NOMO-1 treated with dmso at 0.1 percent for 144 hours (cell line): ENCODE measurements at regions not wholly inside any gene's neighbourhood (a gene's known extent, or its start where the extent isn't known, plus 50 kb on each side); places are given as distances from the start of the nearest gene placed in this dataset.
A peak's percentile ranks its signal among the peaks of the same experiment; 100 is the strongest.

Source experiments
- DNase-seq: peaks from one replicate; lab custom pipeline; 2025; ENCODE audit not compliant: unreplicated experiment; lab: John Stamatoyannopoulos, UW

DNA sequence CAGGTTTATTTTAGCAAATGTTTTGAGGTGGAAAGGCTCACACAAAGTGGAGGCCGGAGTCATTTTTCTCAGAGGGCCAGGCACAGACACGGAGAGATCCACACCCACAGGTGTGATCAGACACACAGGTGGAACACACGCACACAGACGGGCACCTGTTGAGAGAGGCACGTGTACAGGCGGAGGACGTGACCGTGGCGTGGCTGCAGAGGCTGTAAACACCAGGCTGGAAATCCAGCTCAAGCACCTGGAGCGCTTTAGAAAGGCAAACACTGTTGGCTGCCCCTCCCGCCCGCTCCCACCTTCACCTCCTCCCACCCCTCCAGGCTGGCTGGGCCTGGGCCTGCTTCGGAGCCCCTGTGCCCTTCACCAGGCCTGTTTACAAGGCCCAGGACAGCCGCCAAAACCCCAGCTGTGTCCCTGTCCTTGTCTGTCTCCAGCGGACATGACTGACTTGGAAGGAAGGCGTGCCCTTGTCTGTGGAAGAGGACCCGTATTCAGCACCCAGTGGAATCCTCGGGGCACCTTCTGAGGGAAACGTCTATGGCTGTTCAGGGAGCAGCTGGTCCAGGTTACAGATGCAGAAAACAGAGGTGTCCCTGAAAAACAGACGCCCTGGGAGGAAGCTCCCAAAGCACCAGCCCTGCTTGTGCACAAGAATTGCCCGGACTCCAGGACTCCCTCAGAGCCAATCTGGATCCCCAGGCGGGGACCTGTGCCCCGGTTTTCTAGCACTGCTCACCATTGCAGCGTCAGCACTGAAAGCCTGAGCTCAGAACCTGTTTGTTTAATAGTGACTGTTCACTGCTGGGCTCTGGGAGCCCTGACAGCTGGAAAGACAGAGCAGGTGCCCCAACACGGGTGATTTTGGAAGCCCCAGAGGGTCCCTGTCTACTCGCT, 134.3 kb upstream of the HAAO start:
- no peak for DNase-seq

DNA sequence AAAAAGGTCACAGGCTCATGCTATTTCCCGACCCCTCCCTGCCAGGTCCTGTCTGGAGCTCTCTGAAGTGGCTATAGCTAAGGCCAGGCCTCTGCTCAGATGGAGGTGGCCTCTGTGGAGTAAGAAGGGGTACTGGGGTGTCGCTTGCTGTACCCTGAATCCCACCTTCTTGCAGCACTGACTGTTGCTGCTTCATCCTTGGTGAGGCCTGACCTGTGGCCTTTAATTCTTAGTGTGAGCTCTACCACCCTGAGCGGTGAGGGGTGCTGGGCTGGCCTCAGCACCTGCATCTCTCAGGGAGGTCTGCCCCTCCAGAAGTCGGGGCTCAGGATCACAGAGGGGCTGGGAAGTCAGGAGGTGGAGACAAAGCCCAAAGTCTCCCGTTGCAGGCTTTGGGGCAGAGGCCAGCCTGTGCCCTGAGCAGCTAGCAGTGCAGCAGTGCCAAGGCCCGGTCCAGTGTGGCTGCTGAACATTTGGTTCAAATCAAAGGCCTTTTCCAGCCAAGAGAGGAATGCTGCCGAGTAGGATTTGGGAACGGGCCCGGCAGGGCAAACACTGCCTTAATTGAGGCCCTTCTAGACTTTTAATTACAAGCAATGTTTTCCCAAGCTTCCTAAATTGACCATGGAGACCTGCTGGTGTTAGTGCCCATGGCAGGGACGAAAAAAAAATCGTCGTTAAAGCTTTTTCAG, 133.5 kb upstream of the HAAO start:
- no peak for DNase-seq

DNA sequence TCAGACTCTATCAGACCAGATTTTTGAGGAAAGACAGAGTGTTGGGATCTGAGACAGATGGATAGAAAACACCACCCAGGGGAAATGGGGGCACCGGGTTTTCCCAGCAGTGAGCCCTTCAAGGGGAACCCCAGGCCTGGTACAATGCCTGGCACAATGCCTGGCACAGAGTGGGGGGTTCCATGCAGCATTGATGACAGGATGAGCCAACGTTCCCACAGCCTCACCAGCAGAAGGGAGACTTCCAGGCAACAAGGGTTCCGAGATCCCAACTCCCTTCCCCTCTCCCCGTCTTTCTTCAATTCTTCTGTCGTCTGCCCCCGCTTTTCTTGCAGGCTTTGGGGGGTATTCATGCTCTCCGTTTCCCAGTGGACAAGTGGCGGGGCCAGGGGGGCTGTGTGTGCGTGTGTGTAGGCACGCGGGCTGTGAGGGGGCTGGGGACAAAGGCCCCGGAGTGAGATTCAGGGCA, 132.1 kb upstream of the HAAO start:
- no peak for DNase-seq

DNA sequence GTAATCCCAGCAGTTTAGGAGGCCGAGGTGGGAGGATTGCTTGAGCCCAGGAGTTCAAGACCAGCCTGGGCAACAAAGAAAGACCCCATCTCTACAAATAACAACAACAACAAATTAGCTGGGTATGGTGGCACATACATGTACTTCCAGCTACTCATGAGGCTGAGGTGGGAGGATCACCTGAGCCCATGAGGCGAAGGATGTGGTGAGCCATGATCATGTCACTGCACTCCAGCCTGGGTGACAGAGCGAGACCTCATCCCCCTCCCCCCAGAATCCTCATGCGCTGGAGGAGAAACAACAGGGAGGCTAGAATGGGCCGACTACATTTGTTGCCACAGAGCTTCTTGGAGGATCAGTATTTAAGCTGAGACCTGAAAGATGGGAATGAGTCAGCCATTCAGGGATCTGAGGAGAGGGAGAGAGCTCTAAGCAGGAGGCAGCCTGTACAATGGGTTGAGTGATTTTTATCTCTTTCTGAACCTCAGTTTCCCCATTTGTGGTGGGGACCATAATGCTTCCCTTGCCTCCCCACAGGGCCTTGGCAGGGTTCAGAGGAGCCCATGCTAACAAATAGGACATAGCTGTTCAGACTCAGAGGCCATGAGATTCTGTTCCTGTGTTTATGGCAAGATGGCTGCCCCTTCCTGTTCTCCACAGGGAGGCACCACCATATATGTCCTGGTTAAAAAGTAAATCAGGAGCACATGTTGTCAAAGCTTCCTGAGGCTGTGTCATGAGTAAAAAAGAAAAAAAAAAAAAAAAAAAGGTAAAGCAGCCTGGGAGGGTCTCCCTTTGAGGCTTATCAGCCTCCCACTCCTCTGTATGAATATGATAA, 131.4 kb upstream of the HAAO start:
- no peak for DNase-seq

DNA sequence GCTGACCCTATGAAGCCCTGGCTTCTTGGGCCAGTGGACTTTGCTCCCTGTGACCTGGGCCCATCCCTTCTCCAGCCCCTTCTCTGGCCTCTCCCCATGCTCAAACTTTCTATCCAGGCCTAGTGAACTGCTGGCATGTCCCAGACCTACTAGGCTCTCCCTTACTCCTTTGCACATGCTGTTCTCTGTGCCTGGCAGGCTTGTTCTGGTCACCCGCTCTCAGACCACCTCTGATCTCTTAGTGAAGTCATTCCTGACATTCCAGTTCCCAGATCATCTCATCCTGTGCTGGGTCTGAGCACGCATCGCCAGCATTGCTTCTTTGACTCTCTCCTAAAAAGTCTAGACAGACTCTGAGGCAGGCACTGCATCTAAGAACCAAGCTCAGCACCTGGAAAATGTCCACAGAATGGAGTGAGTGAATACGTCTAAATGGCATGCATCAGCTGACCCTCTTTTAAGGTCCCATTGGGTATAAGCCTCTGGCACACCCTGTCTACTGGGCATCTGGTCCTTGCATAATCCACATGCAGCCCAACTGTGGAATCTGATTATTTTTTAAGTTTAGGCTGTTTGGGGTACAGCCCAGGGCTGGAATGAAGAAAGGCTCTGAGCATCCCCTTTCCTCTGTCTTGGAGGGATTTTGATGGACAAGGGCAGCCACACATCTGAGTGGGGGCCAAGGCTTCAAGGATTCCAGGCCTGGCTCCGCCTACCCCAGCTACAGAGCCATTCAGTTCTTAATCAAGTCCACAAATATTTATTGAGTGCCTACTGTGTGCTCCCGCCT, 130.6 kb upstream of the HAAO start:
- DNase-seq = no peak

DNA sequence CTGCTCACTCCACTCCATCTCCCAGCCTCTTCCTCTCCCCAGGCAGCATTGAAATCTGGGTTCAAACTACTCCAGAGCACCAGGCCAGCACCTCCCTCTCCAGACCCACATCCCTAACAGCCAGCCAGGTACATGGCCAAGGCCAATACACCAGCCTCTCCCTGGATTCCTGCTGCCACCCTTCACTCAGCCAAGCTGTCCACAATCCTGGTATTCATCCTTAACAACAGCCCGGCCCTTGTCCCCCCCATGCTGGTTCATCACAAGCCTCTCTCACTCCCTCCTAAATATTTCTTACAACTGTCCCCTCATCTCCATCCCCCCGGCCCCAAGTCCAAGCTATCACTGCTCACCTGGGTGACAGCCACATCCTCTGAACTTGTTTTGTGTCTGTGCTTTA, 129.9 kb upstream of the HAAO start:
- DNase-seq = no peak

DNA sequence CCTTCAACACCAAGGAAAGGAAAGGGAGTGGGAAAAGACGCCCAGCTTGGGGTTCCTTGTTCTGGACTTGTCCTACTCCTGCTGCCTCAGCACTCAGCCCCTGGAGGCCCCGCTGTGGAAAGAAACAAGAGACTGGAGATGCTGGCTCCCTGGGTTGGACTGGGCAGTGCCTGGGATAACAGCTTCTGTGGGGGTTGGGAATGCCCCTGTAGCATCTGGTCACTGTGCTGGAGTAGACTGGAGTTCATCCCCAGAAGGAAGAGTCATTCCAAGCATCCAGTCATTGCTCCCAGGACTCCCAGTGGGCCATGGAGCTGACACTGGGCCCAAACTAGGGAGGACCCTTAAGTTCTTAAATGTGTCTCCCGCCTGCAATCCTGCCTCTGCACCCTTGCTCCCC, 129.3 kb upstream of the HAAO start:
- DNase-seq = no peak

DNA sequence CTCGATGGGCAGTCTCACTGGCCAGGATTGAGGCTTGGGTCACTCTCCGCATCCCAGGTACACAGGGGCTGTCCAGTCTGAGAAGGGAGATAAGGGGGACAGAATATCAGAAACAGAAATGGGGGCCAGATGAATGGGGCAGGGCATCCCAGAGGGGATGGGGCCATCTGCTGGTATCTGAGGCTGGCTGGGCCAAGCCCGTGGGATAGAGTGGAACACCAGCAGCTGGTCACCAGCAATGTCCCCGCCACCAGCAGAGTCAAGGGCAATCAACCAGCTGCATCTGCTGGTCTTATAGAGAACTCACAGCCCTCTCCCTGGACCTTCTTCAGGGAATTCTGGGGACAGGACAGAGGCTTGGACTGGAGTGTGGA, 128.8 kb upstream of the HAAO start:
- no peak for DNase-seq

DNA sequence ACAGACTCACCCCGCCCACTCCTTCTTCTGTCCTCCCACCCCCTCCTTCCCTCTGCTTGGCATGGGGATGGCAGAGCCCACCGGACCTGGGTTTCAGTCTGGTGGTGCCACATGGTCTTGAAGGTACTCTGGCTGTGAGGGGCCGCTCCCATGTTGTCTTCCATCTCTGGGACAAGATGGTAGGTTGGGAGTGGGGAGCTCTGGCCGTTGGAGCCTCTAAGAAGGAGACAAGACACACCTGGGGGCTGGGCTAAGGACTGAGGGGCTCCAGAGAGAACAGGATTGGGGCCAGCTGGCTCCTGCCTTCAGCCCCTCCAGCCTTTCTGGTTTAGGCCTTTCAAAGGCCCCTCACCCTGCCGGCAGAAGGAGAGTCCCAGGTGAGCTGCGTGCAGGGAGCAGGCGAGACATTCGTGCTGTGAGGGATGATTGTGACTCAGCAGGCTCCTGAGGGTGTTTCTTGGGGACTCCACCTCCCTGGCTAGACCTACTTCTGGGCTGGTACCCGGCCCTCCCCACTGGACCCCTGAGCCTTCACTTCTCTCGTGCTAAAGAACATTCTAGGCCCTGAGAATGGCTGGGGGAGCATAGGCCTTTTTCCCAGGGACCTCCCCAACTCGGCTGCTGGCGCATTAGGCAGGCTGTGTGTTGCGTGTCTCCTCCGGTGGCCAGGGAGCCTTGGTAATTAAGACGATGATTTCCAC, 128.2 kb upstream of the HAAO start:
- DNase-seq = no peak

DNA sequence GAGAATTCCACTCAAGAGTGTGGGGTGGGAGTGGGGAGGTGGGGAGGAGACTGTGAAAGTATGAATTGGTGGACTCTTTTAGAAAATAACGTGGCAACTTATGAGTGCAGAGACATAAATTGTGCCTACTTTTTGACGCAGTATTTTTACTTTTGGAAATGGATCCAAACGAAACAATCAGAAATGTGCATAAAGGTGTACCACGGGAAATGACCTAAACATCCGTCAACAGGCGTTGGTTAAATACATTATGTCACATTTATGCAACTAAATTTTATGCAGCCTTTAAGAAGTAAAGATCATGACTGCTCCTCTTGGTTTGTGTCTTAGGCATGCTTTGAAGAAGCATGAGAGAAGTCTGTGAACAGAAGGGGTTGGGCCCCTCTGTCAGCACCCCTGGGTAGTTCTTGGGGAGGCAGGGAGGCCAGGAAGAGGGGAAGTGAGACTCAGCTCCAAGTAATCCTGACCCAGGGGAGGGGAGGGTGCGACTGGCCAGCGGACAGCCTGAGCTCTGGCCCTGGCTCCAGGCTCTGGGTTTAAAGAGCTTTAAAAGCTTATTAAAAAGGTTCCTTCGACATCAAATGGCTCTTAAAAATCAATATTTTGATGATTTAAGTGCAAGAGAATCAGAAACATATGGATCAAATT, 126.4 kb upstream of the HAAO start:
- no peak for DNase-seq

DNA sequence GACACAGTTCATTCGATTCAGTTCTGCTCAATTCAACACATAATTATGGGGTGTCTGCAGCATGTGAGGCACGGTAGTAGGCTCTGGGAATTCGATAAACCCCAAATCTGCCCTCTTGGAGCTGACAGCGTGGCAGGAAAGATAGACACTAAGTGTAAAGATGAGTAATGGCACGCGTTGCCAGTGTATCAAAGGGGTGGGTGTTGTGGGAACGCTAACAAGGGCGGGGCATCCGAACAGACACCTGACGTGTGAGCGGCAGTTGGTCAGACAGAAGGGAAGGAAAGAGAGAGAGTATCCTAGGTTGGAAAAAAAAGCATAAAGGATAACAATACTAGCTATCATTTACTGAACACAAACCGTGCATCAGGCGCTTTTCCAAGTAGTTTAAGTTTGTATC, 125.7 kb upstream of the HAAO start:
- DNase-seq = no peak

DNA sequence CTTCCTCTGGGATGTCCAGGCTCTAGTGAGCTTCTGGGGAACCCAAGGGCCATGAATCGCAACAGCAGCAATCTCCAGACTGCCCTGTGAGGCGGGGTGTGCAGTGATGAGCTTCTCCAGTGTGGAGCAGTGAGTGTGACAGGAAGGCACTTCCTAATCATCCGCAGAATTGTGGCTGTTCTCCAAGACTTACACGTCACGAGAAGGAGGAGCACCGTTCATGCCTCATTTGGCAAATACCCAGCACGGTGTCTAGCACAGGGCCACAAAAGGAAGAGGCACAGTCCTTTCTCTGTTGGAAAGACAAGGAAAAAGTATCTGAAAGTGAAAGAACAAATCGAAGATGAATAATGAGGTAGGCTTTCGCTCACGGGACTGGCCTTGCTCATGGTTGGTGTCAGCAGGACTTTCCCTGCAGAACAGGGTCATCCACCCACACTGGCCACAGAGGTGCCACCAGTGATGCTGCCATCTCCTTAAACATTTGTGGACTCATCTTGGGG, 125.1 kb upstream of the HAAO start:
- DNase-seq = no peak

DNA sequence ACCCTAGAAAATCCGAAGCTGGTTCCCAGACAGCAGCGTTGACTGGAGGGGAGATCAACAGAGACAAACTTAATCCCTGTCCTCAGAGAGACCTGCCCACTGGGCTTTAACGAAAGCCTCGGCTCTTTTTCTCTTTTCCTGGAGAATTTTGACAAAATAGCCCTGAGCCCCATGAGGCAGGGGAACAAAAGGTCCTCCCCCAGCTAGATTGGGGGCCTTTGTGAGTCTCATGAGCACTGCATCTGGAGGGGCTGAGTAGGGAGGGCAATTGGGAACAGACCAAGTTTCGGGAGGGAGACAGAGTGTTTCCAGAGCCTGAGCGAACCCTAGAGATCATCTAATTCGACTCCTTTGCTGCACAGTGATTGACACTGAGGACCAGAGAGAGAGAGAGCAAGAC, 123.9 kb upstream of the HAAO start:
- DNase-seq = no peak

DNA sequence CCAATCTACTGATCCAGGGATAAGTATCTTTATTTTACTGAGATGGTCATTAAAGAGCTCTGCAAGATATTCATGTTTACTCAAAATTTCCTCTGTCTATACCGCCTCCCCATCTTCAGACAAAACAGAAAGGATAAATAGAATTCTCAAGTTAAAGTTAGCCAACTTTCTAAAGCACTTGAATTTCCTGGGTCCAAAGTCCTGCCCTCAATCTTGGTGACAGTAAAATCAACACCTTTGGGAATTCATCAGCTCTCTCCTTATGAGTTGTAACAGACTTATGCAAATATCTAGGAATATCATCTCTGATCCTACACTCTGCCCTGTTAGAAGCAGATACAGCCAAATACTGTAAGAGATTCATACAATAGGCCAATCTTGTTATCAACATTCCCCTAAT, 122.5 kb upstream of the HAAO start:
- DNase-seq = no peak

DNA sequence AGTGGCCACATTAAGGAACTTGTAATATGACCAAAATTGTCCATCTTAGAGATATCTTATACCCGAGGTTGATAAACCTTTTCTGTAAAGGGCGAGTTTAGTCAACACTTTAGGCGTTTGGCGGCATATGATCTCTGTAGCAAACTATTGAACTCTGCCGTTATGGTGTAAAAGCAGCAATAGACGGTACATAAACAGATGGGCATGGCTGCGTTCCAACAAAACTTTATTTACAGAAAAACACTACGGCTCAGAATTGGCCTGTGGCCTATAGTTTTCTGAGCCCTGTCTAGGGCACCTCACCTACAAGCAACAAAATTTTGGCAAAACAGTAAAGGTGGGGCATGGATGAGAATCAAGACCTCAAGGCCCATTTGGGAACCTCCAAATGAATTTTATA, 121.9 kb upstream of the HAAO start:
- DNase-seq = no peak

DNA sequence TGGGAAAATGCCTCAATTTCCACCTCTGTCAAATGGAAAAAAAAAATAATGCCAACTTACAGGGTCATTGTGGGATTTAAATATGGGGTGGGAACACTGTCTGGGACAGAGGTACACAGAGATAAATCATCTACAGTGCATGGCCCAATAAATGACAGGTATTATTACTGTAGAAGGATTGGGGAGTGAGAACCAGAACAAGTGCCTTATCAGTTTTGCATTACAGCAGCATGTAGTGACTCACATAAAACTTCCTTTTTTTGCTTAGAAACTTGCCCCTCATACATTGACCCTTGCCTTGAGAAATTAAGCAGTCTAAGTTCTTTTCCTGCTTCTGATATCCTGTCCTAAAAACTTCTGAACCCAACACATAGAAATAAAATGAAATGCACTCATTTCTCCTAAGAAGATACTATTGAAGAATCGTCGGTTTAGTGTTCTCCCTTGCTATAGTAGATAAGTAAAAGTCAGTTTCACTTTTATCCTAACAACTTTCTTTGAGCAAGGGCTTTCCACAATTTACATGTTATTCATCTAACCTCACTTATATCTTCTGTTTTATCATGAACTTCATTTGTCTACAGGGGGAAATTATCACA, 121.0 kb upstream of the HAAO start:
- peak; percentile 42 for DNase-seq

DNA sequence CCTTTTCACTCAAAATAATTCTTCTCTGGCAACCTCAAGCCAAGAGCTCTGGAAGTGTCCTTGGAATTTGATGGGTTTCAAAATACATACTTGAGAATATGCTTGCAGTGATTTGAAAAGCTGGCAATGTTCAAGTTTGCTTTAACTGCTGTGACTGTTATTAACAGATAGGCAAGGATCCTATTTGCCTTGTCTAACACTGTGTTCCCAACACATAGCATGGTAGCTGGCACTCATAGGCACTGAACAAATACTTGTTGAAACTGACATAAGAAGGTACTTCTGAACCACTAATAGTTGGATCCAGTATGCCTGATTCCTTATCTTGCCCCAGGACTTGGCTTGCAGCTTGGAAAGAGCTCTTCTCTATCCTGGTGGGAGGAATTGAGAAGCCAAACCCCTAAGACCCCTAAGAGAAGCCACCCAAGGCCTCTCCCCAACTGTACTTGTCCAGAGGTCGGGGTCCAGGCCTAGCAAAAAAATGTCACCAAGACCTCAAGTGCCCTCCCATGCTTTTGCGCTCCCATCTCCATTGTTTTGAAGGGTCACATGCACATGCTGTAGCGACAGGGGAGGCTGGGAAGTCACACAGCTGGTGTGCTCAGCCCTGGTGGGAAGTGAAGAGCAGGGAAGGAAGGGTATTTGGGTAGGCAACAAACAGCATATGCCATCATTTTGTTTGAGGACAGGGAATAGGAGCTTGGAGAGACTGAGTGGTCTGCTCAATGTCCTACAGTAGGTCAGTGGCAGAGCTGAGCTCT, 118.4 kb upstream of the HAAO start:
- DNase-seq = no peak

DNA sequence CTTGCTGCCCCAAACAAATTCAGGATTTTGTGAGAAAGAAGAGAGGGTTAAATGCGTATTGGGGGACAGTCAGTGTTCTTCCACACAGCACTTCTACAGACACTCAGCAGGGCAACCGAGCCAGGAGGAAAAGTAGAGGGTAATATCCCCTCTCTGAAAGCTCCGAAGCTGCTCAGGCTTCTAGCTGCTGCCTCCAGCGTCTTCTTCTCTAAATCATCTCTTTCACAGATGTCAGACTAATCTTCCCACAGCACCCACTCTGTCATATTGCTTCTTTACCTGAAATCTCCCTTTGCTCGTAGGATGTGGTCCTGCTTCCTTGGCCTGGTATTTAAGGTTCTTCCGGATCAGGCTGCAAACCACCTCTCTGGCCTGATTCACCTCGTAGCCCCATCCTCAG, 117.6 kb upstream of the HAAO start:
- DNase-seq = no peak
